Mesenchymal stem cell (in vitro differentiated cells and primary cell): ENCODE measurements at regions not wholly inside any gene's neighbourhood (a gene's known extent, or its start where the extent isn't known, plus 50 kb on each side); places are given as distances from the start of the nearest gene placed in this dataset.

Experiments
- DNase-seq: peaks from one replicate; pipeline ENCODE4 v3.0.0-alpha.2; 2013
- H2AFZ ChIP-seq: one replicate; pipeline ENCODE4 v1.6.1; 2013; ENCODE audit warnings: low read depth, mild to moderate bottlenecking, control low read depth, inconsistent platforms, low read length, moderate library complexity
- H2AK5ac ChIP-seq: 2 replicates; pipeline ENCODE4 v1.6.1; 2013; ENCODE audit warnings: low read length, moderate library complexity, mild to moderate bottlenecking, inconsistent platforms; ENCODE audit not compliant: severe bottlenecking
- H2BK120ac ChIP-seq: one replicate; pipeline ENCODE4 v1.6.1; 2013; ENCODE audit warnings: low read depth, mild to moderate bottlenecking, inconsistent platforms, low read length, moderate library complexity
- H2BK12ac ChIP-seq, 2 experiments: one replicate each; pipeline ENCODE4 v1.6.1; 2013; ENCODE audit warnings: inconsistent platforms in 2 of 2, low read length in 2 of 2, mild to moderate bottlenecking in 2 of 2, moderate library complexity in 2 of 2, control low read depth in 1 of 2
- H2BK15ac ChIP-seq: one replicate; pipeline ENCODE4 v1.6.1; 2013; ENCODE audit warnings: mild to moderate bottlenecking, low read depth, inconsistent platforms; ENCODE audit not compliant: poor library complexity, severe bottlenecking
- H2BK5ac ChIP-seq: 2 replicates; pipeline ENCODE4 v1.6.1; 2013; ENCODE audit warnings: low read depth, mild to moderate bottlenecking, low read length, control low read depth, inconsistent platforms; ENCODE audit not compliant: poor library complexity, severe bottlenecking
- H3K14ac ChIP-seq, 2 experiments: one replicate each; pipeline ENCODE4 v1.6.1; 2013; ENCODE audit warnings: inconsistent platforms in 2 of 2, low read length in 2 of 2, control low read depth in 1 of 2, mild to moderate bottlenecking in 1 of 2, moderate library complexity in 1 of 2
- H3K18ac ChIP-seq, 2 experiments: one replicate each; pipeline ENCODE4 v1.6.1; 2013; ENCODE audit warnings: inconsistent platforms in 2 of 2, low read length in 2 of 2, control low read depth in 1 of 2, low read depth in 1 of 2, mild to moderate bottlenecking in 1 of 2
- H3K23ac ChIP-seq, 2 experiments: one replicate each; pipeline ENCODE4 v1.6.1; 2013; ENCODE audit warnings: inconsistent platforms in 2 of 2, low read length in 2 of 2, mild to moderate bottlenecking in 2 of 2, moderate library complexity in 2 of 2, control low read depth in 1 of 2
- H3K27ac ChIP-seq: 2 replicates; pipeline ENCODE4 v1.5.1; 2013; ENCODE audit warnings: mild to moderate bottlenecking, moderate library complexity, low read length, control low read depth, inconsistent platforms; ENCODE audit not compliant: poor library complexity, severe bottlenecking
- H3K27me3 ChIP-seq, 2 experiments: 2 replicates each; pipeline versions ENCODE4 v1.6.1 to v1.7.0; 2013; ENCODE audit warnings: low read length in 2 of 2, mild to moderate bottlenecking in 2 of 2, moderate library complexity in 2 of 2, control low read depth in 1 of 2, inconsistent platforms in 1 of 2; ENCODE audit not compliant: control insufficient read depth in 1 of 2, insufficient read depth in 1 of 2
- H3K36me3 ChIP-seq, 2 experiments: 2 replicates each; pipeline versions ENCODE4 v1.6.1 to v1.7.0; 2013; ENCODE audit warnings: low read length in 2 of 2, control low read depth in 1 of 2, inconsistent platforms in 1 of 2, low read depth in 1 of 2, mild to moderate bottlenecking in 1 of 2; ENCODE audit not compliant: insufficient read depth in 2 of 2, control insufficient read depth in 1 of 2
- H3K4ac ChIP-seq, 2 experiments: one replicate each; pipeline ENCODE4 v1.6.1; 2013; ENCODE audit warnings: inconsistent platforms in 2 of 2, low read length in 2 of 2, mild to moderate bottlenecking in 2 of 2, moderate library complexity in 2 of 2, control low read depth in 1 of 2, low read depth in 1 of 2
- H3K4me1 ChIP-seq: 2 replicates; pipeline ENCODE4 v1.6.1; 2013; ENCODE audit warnings: low read depth, low read length, control low read depth; ENCODE audit not compliant: control insufficient read depth, insufficient read depth
- H3K4me2 ChIP-seq: 2 replicates; pipeline ENCODE4 v1.6.1; 2013; ENCODE audit warnings: low read length, mild to moderate bottlenecking, inconsistent platforms; ENCODE audit not compliant: poor library complexity, severe bottlenecking
- H3K4me3 ChIP-seq, 2 experiments: 2 replicates each; pipeline versions ENCODE4 v1.5.1 to v1.7.0; 2013; ENCODE audit warnings: low read length in 2 of 2, mild to moderate bottlenecking in 2 of 2, control low read depth in 1 of 2, low read depth in 1 of 2; ENCODE audit not compliant: insufficient read depth in 1 of 2
- H3K79me1 ChIP-seq: replicated peaks from 2 replicates; pipeline ENCODE4 v1.6.1; 2013; ENCODE audit warnings: mild to moderate bottlenecking, control low read depth, low read length, inconsistent platforms; ENCODE audit not compliant: poor library complexity, severe bottlenecking
- H3K9ac ChIP-seq: 2 replicates; pipeline ENCODE4 v1.7.0; 2013; ENCODE audit warnings: mild to moderate bottlenecking, low read length, moderate library complexity
- H3K9me3 ChIP-seq: 2 replicates; pipeline ENCODE4 v1.7.0; 2013; ENCODE audit warnings: mild to moderate bottlenecking, low read length; ENCODE audit not compliant: control insufficient read depth
- H4K8ac ChIP-seq: one replicate; pipeline ENCODE4 v1.6.1; 2013; ENCODE audit warnings: inconsistent platforms, mild to moderate bottlenecking, low read length, moderate library complexity
- H4K91ac ChIP-seq: one replicate; pipeline ENCODE4 v1.6.1; 2013; ENCODE audit warnings: mild to moderate bottlenecking, low read length, inconsistent platforms
- WGBS: methylation state at CpG from one replicate; pipeline ENCODE4 v1.1.7; 2013; ENCODE audit warnings: mixed read lengths; 5-methylcytosine and 5-hydroxymethylcytosine counted together

- no peaks in the 10 kb centered on the region for H3K36me3 ChIP-seq
- H2BK15ac ChIP-seq, result no peak overlapping the region
- H3K4me3 ChIP-seq, result no peak overlapping the region
- H2BK12ac ChIP-seq, result no peak overlapping the region
- no peak overlapping the region for H3K14ac ChIP-seq
- no peak overlapping the region for H3K18ac ChIP-seq
- no peaks in the 10 kb centered on the region for H3K27me3 ChIP-seq
- DNase-seq, result no peak
- H3K9ac ChIP-seq, result no peak overlapping the region
- no peak overlapping the region for H3K27ac ChIP-seq
- no peak overlapping the region for H2BK120ac ChIP-seq
- H3K4ac ChIP-seq, result no peak overlapping the region
- peaks cover 2% of the 10 kb centered on the region for H3K4me1 ChIP-seq
- WGBS, result no CpG with 5 or more reads among the region's 1 CpG
- H4K8ac ChIP-seq, result no peak overlapping the region
- no peak overlapping the region for H4K91ac ChIP-seq
- H2AK5ac ChIP-seq, result no peak overlapping the region
- H3K79me1 ChIP-seq, result no peaks in the 10 kb centered on the region
- no peak overlapping the region for H3K4me2 ChIP-seq
- H2BK5ac ChIP-seq, result no peak overlapping the region
- H3K23ac ChIP-seq, result no peak overlapping the region
- H3K9me3 ChIP-seq, result no peaks in the 10 kb centered on the region
- no peak overlapping the region for H2AFZ ChIP-seq
Observed at GRCh38 chr6:145077382-145077781, 657.9 kb downstream of the EPM2A start.

GRCh38 chr6:145080651-145081050 is 654.7 kb downstream of the EPM2A start:
- H2AK5ac ChIP-seq, result no peak overlapping the region
- H2BK5ac ChIP-seq, result no peak overlapping the region
- H2BK12ac ChIP-seq, result no peak overlapping the region
- peak overlapping the region; percentile 66 for H3K9ac ChIP-seq
- H4K91ac ChIP-seq, result no peak overlapping the region
- no peaks in the 10 kb centered on the region for H3K9me3 ChIP-seq
- no peak overlapping the region for H2BK15ac ChIP-seq
- no peak overlapping the region for H3K4me3 ChIP-seq
- H2AFZ ChIP-seq, result no peak overlapping the region
- no peak overlapping the region for H3K23ac ChIP-seq
- H3K27me3 ChIP-seq, result no peaks in the 10 kb centered on the region
- H3K18ac ChIP-seq, result no peak overlapping the region
- H3K79me1 ChIP-seq, result no peaks in the 10 kb centered on the region
- no peak overlapping the region for H2BK120ac ChIP-seq
- DNase-seq, result no peak
- H3K14ac ChIP-seq, result no peak overlapping the region
- H3K4me1 ChIP-seq, result peaks cover 2% of the 10 kb centered on the region
- H3K27ac ChIP-seq, result no peak overlapping the region
- 85% methylated on average over 2 of the region's 2 CpGs for WGBS
- H3K4me2 ChIP-seq, result no peak overlapping the region
- H3K36me3 ChIP-seq, result no peaks in the 10 kb centered on the region
- H3K4ac ChIP-seq, result no peak overlapping the region
- H4K8ac ChIP-seq, result no peak overlapping the region

GRCh38 chr6:145081677-145082076 is 653.6 kb downstream of the EPM2A start:
- Histone ChIP-seq H3K4me2 (no peak overlapping the region), H3K9me3 (no peaks in the 10 kb centered on the region), H4K91ac (no peak overlapping the region), H3K4me3 (no peak overlapping the region), H2BK5ac (no peak overlapping the region), H4K8ac (no peak overlapping the region), H3K9ac (no peak overlapping the region), H3K23ac (no peak overlapping the region), H3K36me3 (no peaks in the 10 kb centered on the region), H2AK5ac (no peak overlapping the region), H2BK15ac (no peak overlapping the region), H2BK120ac (no peak overlapping the region), H2BK12ac (no peak overlapping the region), H2AFZ (no peak overlapping the region), H3K79me1 (no peaks in the 10 kb centered on the region), H3K27ac (no peak overlapping the region), H3K18ac (no peak overlapping the region), H3K4ac (no peak overlapping the region), H3K27me3 (no peaks in the 10 kb centered on the region), H3K14ac (no peak overlapping the region), H3K4me1 (no peaks in the 10 kb centered on the region)
- DNase-seq, result no peak
- WGBS, result no CpG with 5 or more reads among the region's 2 CpGs

- Histone ChIP-seq H2BK5ac (no peak overlapping the region), H3K4me2 (no peak overlapping the region), H3K4me3 (no peak overlapping the region), H2BK12ac (no peak overlapping the region), H3K4me1 (no peaks in the 10 kb centered on the region), H3K36me3 (no peaks in the 10 kb centered on the region), H3K9me3 (no peaks in the 10 kb centered on the region), H3K23ac (no peak overlapping the region), H3K27ac (no peak overlapping the region), H2AK5ac (no peak overlapping the region), H4K8ac (no peak overlapping the region), H4K91ac (no peak overlapping the region), H3K79me1 (no peaks in the 10 kb centered on the region), H3K14ac (no peak overlapping the region), H3K27me3 (no peaks in the 10 kb centered on the region), H3K4ac (no peak overlapping the region), H2AFZ (no peak overlapping the region), H3K9ac (no peak overlapping the region), H2BK15ac (no peak overlapping the region), H2BK120ac (no peak overlapping the region), H3K18ac (no peak overlapping the region)
- DNase-seq, result no peak
- 60% methylated on average over 1 of the region's 4 CpGs for WGBS
Observed at GRCh38 chr6:145082359-145082758, 653.0 kb downstream of the EPM2A start.
